Nephron progenitor cell (in vitro differentiated cells): ENCODE measurements at regions not wholly inside any gene's neighbourhood (a gene's known extent, or its start where the extent isn't known, plus 50 kb on each side); places are given as distances from the start of the nearest gene placed in this dataset.
A peak's percentile ranks its signal among the peaks of the same experiment; 100 is the strongest.

Experiments
- DNase-seq: peaks from one replicate; pipeline ENCODE4 v3.0.0; 2021
- H3K27ac Mint-ChIP-seq: 2 replicates; pipeline ENCODE4 v1.8.0; 2021; ENCODE audit warnings: mild to moderate bottlenecking, moderate library complexity, mixed read lengths
- H3K27me3 Mint-ChIP-seq: 2 replicates; pipeline ENCODE4 v1.8.0; 2021; ENCODE audit warnings: mild to moderate bottlenecking, low read depth, mixed read lengths; ENCODE audit not compliant: poor library complexity
- H3K36me3 Mint-ChIP-seq: 2 replicates; pipeline ENCODE4 v1.8.0; 2021; ENCODE audit warnings: low read depth, mixed read lengths
- H3K4me1 Mint-ChIP-seq: 2 replicates; pipeline ENCODE4 v1.8.0; 2021; ENCODE audit warnings: mixed read lengths
- H3K4me3 Mint-ChIP-seq: 2 replicates; pipeline ENCODE4 v1.8.0; 2021; ENCODE audit warnings: mild to moderate bottlenecking, moderate library complexity, mixed read lengths
- H3K9me3 Mint-ChIP-seq: 2 replicates; pipeline ENCODE4 v1.8.0; 2021; ENCODE audit warnings: mild to moderate bottlenecking, moderate library complexity, mixed read lengths
- CTCF ChIP-seq: fragments of 200-600 bp; sonication (generic); IDR thresholded peaks from 2 replicates; pipeline ENCODE4 v1.5.0; 2021; ENCODE audit warnings: antibody characterized with exemption

GRCh38 chr2:37832590-37833197 is 92.4 kb upstream of the RMDN2 start:
- Mint-ChIP-seq H3K9me3 (no peaks in the 10 kb centered on the region), H3K27me3 (no peaks in the 10 kb centered on the region), H3K27ac (no peak overlapping the region), H3K36me3 (no peaks in the 10 kb centered on the region), H3K4me3 (no peak overlapping the region), H3K4me1 (peaks cover 40% of the 10 kb centered on the region)
- peak; percentile 68 for TF ChIP-seq CTCF
- peak; percentile 87 for DNase-seq

- TF ChIP-seq CTCF, result no peak
- Mint-ChIP-seq H3K4me1 (peaks cover 40% of the 10 kb centered on the region), H3K9me3 (no peaks in the 10 kb centered on the region), H3K27me3 (no peaks in the 10 kb centered on the region), H3K36me3 (no peaks in the 10 kb centered on the region), H3K4me3 (no peak overlapping the region), H3K27ac (no peak overlapping the region)
- DNase-seq, result no peak
Measured at GRCh38 chr2:37833423-37833822, 91.7 kb upstream of the RMDN2 start.

GRCh38 chr2:37836270-37836669 is 88.8 kb upstream of the RMDN2 start:
- DNase-seq, result no peak
- peaks cover 18% of the 10 kb centered on the region for H3K4me1 Mint-ChIP-seq
- H3K36me3 Mint-ChIP-seq, result no peaks in the 10 kb centered on the region
- peaks cover under 1% of the 10 kb centered on the region for H3K27me3 Mint-ChIP-seq
- H3K9me3 Mint-ChIP-seq, result no peaks in the 10 kb centered on the region
- no peak for TF ChIP-seq CTCF
- H3K27ac Mint-ChIP-seq, result no peak overlapping the region
- H3K4me3 Mint-ChIP-seq, result no peak overlapping the region

- H3K4me1 Mint-ChIP-seq, result peaks cover 15% of the 10 kb centered on the region
- no peaks in the 10 kb centered on the region for H3K36me3 Mint-ChIP-seq
Measured at GRCh38 chr2:37836711-37837110, 88.4 kb upstream of the RMDN2 start.

GRCh38 chr2:37837628-37838328 is 87.3 kb upstream of the RMDN2 start:
- TF ChIP-seq CTCF, result no peak
- H3K27me3 Mint-ChIP-seq, result peaks cover 10% of the 10 kb centered on the region
- no peaks in the 10 kb centered on the region for H3K9me3 Mint-ChIP-seq
- no peak overlapping the region for H3K4me3 Mint-ChIP-seq
- no peak for DNase-seq
- H3K27ac Mint-ChIP-seq, result no peak overlapping the region
- H3K36me3 Mint-ChIP-seq, result no peaks in the 10 kb centered on the region
- peaks cover 10% of the 10 kb centered on the region for H3K4me1 Mint-ChIP-seq

More at GRCh38 chr2:37836711-37837110, 88.4 kb upstream of the RMDN2 start:
- TF ChIP-seq CTCF, result no peak
- no peak for DNase-seq
- H3K9me3 Mint-ChIP-seq, result no peaks in the 10 kb centered on the region
- H3K4me3 Mint-ChIP-seq, result no peak overlapping the region
- H3K27ac Mint-ChIP-seq, result peak overlapping the region; percentile 30
- H3K27me3 Mint-ChIP-seq, result peaks cover 5% of the 10 kb centered on the region
